HL-60 (cell line): ENCODE measurements at regions not wholly inside any gene's neighbourhood (a gene's known extent, or its start where the extent isn't known, plus 50 kb on each side); places are given as distances from the start of the nearest gene placed in this dataset.
"Not testable (repeated sequence)": the region's sequence is repeated elsewhere in the genome, so short reads cannot be mapped to it uniquely, and the experiment has no call there.

Experiments
- DNase-seq, 2 experiments: peaks; one replicate each; pipeline ENCODE4 v3.0.0-alpha.2; 2010 to 2020; ENCODE audit warnings: low read depth in 1 of 2, low spot score in 1 of 2
- H3K27ac ChIP-seq: fragments of 250-450 bp; sonication (Bioruptor Pico); replicated peaks from 2 replicates; pipeline ENCODE4 v1.5.1; 2020; ENCODE audit warnings: mild to moderate bottlenecking, moderate library complexity
- H3K27me3 ChIP-seq: fragments of 250-450 bp; sonication (Bioruptor Pico); 2 replicates; pipeline ENCODE4 v1.5.1; 2021; ENCODE audit warnings: mild to moderate bottlenecking, moderate library complexity; ENCODE audit not compliant: insufficient read depth, poor library complexity, severe bottlenecking
- H3K4me3 ChIP-seq: replicated peaks from 2 replicates; pipeline ENCODE4 v1.5.1; 2011; ENCODE audit warnings: mild to moderate bottlenecking, control low read depth, low read length; ENCODE audit not compliant: insufficient read depth
- GABPA ChIP-seq: IDR thresholded peaks from 2 replicates; pipeline ENCODE4 v1.6.1; 2012; ENCODE audit warnings: low read depth
- POLR2AphosphoS5 ChIP-seq: IDR thresholded peaks from 2 replicates; pipeline ENCODE4 v1.6.1; 2012; ENCODE audit warnings: low read depth
- SPI1 ChIP-seq: IDR thresholded peaks from 2 replicates; pipeline ENCODE4 v1.6.1; 2012; ENCODE audit warnings: low read depth, mild to moderate bottlenecking, borderline replicate concordance
- TF ChIP-seq, protein P1 (sequence below): IDR thresholded peaks from one replicate; pipeline ENCODE4 v1.5.1; 2011; ENCODE audit warnings: low read length, control low read depth, inconsistent platforms; ENCODE audit not compliant: insufficient read depth
- TF ChIP-seq, protein P2 (sequence below): IDR thresholded peaks from 2 replicates; pipeline ENCODE4 v1.6.1; 2012; ENCODE audit warnings: low read depth; ENCODE audit not compliant: insufficient replicate concordance

- Histone ChIP-seq H3K27ac (no peak overlapping the region), H3K27me3 (no peaks in the 10 kb centered on the region), H3K4me3 (no peak overlapping the region)
- TF ChIP-seq, protein P1, sequence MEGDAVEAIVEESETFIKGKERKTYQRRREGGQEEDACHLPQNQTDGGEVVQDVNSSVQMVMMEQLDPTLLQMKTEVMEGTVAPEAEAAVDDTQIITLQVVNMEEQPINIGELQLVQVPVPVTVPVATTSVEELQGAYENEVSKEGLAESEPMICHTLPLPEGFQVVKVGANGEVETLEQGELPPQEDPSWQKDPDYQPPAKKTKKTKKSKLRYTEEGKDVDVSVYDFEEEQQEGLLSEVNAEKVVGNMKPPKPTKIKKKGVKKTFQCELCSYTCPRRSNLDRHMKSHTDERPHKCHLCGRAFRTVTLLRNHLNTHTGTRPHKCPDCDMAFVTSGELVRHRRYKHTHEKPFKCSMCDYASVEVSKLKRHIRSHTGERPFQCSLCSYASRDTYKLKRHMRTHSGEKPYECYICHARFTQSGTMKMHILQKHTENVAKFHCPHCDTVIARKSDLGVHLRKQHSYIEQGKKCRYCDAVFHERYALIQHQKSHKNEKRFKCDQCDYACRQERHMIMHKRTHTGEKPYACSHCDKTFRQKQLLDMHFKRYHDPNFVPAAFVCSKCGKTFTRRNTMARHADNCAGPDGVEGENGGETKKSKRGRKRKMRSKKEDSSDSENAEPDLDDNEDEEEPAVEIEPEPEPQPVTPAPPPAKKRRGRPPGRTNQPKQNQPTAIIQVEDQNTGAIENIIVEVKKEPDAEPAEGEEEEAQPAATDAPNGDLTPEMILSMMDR: no peak
- TF ChIP-seq GABPA: no peak
- TF ChIP-seq SPI1: no peak
- TF ChIP-seq POLR2AphosphoS5: no peak
- TF ChIP-seq, protein P2, sequence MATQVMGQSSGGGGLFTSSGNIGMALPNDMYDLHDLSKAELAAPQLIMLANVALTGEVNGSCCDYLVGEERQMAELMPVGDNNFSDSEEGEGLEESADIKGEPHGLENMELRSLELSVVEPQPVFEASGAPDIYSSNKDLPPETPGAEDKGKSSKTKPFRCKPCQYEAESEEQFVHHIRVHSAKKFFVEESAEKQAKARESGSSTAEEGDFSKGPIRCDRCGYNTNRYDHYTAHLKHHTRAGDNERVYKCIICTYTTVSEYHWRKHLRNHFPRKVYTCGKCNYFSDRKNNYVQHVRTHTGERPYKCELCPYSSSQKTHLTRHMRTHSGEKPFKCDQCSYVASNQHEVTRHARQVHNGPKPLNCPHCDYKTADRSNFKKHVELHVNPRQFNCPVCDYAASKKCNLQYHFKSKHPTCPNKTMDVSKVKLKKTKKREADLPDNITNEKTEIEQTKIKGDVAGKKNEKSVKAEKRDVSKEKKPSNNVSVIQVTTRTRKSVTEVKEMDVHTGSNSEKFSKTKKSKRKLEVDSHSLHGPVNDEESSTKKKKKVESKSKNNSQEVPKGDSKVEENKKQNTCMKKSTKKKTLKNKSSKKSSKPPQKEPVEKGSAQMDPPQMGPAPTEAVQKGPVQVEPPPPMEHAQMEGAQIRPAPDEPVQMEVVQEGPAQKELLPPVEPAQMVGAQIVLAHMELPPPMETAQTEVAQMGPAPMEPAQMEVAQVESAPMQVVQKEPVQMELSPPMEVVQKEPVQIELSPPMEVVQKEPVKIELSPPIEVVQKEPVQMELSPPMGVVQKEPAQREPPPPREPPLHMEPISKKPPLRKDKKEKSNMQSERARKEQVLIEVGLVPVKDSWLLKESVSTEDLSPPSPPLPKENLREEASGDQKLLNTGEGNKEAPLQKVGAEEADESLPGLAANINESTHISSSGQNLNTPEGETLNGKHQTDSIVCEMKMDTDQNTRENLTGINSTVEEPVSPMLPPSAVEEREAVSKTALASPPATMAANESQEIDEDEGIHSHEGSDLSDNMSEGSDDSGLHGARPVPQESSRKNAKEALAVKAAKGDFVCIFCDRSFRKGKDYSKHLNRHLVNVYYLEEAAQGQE: no peak
- no peak for DNase-seq
Measured at GRCh38 chr16:13351601-13352217, 450.3 kb downstream of the SHISA9 start.

DNA sequence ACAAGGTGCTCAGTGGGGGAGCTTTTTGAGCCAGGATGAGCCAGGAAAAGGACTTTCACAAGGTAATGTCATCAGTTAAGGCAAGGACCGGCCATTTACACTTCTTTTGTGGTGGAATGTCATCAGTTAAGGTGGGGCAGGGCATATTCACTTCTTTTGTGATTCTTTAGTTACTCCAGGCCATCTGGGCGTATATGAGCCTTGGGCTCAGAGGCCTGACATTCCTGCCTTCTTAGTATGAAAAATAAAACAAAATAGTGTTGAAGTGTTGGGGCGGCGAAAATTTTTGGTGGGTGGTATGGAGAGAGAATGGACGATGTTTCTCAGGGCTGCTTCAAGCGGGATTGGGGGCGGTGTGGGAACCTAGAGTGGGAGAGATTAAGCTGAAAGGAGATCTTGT is 451.4 kb downstream of the SHISA9 start:
- not testable (repeated sequence) for H3K27me3 ChIP-seq, H3K4me3 ChIP-seq, DNase-seq, H3K27ac ChIP-seq

- not testable (repeated sequence) for H3K27ac ChIP-seq, H3K4me3 ChIP-seq, DNase-seq, H3K27me3 ChIP-seq
Measured at GRCh38 chr16:13357842-13358241, 456.4 kb downstream of the SHISA9 start.

DNA sequence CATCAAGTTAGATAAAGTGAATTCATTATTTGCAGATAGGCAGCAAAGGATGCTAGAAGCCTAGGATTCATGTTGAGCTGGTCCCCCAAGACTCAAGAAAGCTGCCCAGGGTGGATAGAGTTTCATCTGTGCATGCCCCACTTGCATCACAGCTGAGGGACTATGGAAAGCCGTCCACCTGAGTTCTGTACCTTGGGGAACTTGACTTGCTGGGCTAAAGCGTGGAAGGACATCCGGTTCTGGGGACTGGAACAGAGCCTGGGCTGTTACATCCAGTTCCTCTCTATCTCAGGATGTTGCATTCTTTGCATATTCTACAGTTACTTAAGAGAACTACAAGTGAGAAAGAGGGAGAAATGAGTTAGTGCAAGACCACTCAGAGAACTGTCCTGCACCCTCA is 458.4 kb downstream of the SHISA9 start:
- DNase-seq: no peak
- Histone ChIP-seq H3K27ac (no peak overlapping the region), H3K27me3 (no peaks in the 10 kb centered on the region), H3K4me3 (no peak overlapping the region)
- TF ChIP-seq, protein P1: no peak
- TF ChIP-seq, protein P2: no peak
- TF ChIP-seq SPI1 (no peak), POLR2AphosphoS5 (no peak), GABPA (no peak)

- Histone ChIP-seq H3K27me3 (no peaks in the 10 kb centered on the region), H3K4me3 (no peak overlapping the region), H3K27ac (no peak overlapping the region)
- no peak for DNase-seq
- TF ChIP-seq, protein P1: no peak
- TF ChIP-seq GABPA: no peak
- TF ChIP-seq, protein P2: no peak
- no peak for TF ChIP-seq POLR2AphosphoS5
- TF ChIP-seq SPI1: no peak
Measured at GRCh38 chr16:13372421-13372820, 471.0 kb downstream of the SHISA9 start.
